Keratinocyte (primary cell): ENCODE measurements at regions not wholly inside any gene's neighbourhood (a gene's known extent, or its start where the extent isn't known, plus 50 kb on each side); places are given as distances from the start of the nearest gene placed in this dataset.

ENCODE experiments used
- DNase-seq: peaks from one replicate; pipeline ENCODE4 v3.0.0-alpha.2; 2011; ENCODE audit warnings: low read depth, missing footprints, low spot score
- FAIRE-seq: peaks from 2 replicates; lab custom pipeline; 2011; peaks lifted over from hg19 to GRCh38; lab: Jason Lieb, UNC
- H2AFZ ChIP-seq: 2 replicates; pipeline ENCODE4 v1.6.0; 2012; ENCODE audit warnings: low read length, control low read depth, inconsistent platforms; ENCODE audit not compliant: control insufficient read depth
- H3K27ac ChIP-seq: 2 replicates; pipeline ENCODE4 v1.5.1; 2011; ENCODE audit warnings: low read length; ENCODE audit not compliant: control insufficient read depth, insufficient read depth
- H3K27me3 ChIP-seq: 3 replicates; pipeline ENCODE4 v1.6.0; 2011; ENCODE audit warnings: low read length; ENCODE audit not compliant: control insufficient read depth, insufficient read depth; ENCODE audit errors: extremely low read depth
- H3K36me3 ChIP-seq, 2 experiments: 2 replicates in 1 of 2; 3 replicates in 1 of 2; pipeline ENCODE4 v1.5.1; 2011; ENCODE audit warnings: low read length in 2 of 2, mild to moderate bottlenecking in 1 of 2; ENCODE audit not compliant: control insufficient read depth in 2 of 2, insufficient read depth in 2 of 2; ENCODE audit errors: extremely low read depth in 1 of 2
- H3K4me1 ChIP-seq: 3 replicates; pipeline ENCODE4 v1.5.1; 2011; ENCODE audit warnings: low read length; ENCODE audit not compliant: control insufficient read depth, insufficient read depth; ENCODE audit errors: extremely low read depth
- H3K4me2 ChIP-seq: 3 replicates; pipeline ENCODE4 v1.6.0; 2011; ENCODE audit warnings: low read depth, low read length; ENCODE audit not compliant: control insufficient read depth, insufficient read depth; ENCODE audit errors: extremely low read depth
- H3K4me3 ChIP-seq, 3 experiments: fragments of 200-600 bp in 1 of 3; sonication (generic) in 1 of 3; 2 replicates in 2 of 3; 3 replicates in 1 of 3; pipeline ENCODE4 v1.5.1; 2011 to 2016; ENCODE audit warnings: low read length in 3 of 3, mild to moderate bottlenecking in 3 of 3, control low read depth in 2 of 3, inconsistent platforms in 1 of 3, low read depth in 1 of 3, mixed read lengths in 1 of 3, mixed run types in 1 of 3, moderate library complexity in 1 of 3; ENCODE audit not compliant: control insufficient read depth in 2 of 3, insufficient read depth in 2 of 3; ENCODE audit errors: extremely low read depth in 1 of 3
- H3K79me2 ChIP-seq: 2 replicates; pipeline ENCODE4 v1.6.0; 2012; ENCODE audit warnings: low read length; ENCODE audit not compliant: control insufficient read depth, insufficient read depth
- H3K9ac ChIP-seq: 3 replicates; pipeline ENCODE4 v1.6.0; 2011; ENCODE audit warnings: low read length; ENCODE audit not compliant: control insufficient read depth, insufficient read depth; ENCODE audit errors: extremely low read depth
- H3K9me1 ChIP-seq: 3 replicates; pipeline ENCODE4 v1.6.0; 2011; ENCODE audit warnings: low read length; ENCODE audit not compliant: control insufficient read depth, insufficient read depth; ENCODE audit errors: extremely low read depth
- H3K9me3 ChIP-seq: 2 replicates; pipeline ENCODE4 v1.5.1; 2012; ENCODE audit warnings: low read depth, low read length; ENCODE audit not compliant: control insufficient read depth
- H4K20me1 ChIP-seq: 3 replicates; pipeline ENCODE4 v1.6.0; 2011; ENCODE audit warnings: low read length; ENCODE audit not compliant: control insufficient read depth, insufficient read depth; ENCODE audit errors: extremely low read depth
- CTCF ChIP-seq, 3 experiments: IDR thresholded peaks in 1 of 3; conservative IDR thresholded peaks in 1 of 3; optimal IDR thresholded peaks in 1 of 3; 2 replicates in 2 of 3; 3 replicates in 1 of 3; pipeline versions ENCODE3 to v1.5.1; 2011; ENCODE audit warnings: low read length in 3 of 3, mild to moderate bottlenecking in 3 of 3, moderate library complexity in 2 of 3, control low read depth in 1 of 3, inconsistent platforms in 1 of 3; ENCODE audit not compliant: insufficient read depth in 2 of 3; ENCODE audit errors: extremely low read depth in 1 of 3
- EZH2 ChIP-seq: IDR thresholded peaks from one replicate; pipeline ENCODE4 v1.6.1; 2012; ENCODE audit warnings: inconsistent platforms, mild to moderate bottlenecking, low read length, moderate library complexity
- dilution Hi-C: fragments of 300-500 bp; cut with MboI; formaldehyde crosslinking; loops from one replicate; pipeline ENCODE4 v1.7.0; 2020; ENCODE audit warnings: low sequenced_read_pairs; ENCODE audit not compliant: extremely low pct_ligation_motif_present

- Histone ChIP-seq H3K4me2 (no peak overlapping the region), H3K9ac (no peak overlapping the region), H3K27me3 (no peaks in the 10 kb centered on the region), H3K4me3 (no peak overlapping the region), H3K9me1 (no peaks in the 10 kb centered on the region), H3K9me3 (no peaks in the 10 kb centered on the region), H3K27ac (no peak overlapping the region), H3K79me2 (no peaks in the 10 kb centered on the region), H3K4me1 (peaks cover 11% of the 10 kb centered on the region), H3K36me3 (no peaks in the 10 kb centered on the region), H2AFZ (no peak overlapping the region), H4K20me1 (no peaks in the 10 kb centered on the region)
- DNase-seq (no peak), FAIRE-seq (no peak)
- TF ChIP-seq EZH2: no peak
- no peak for TF ChIP-seq CTCF (optimal IDR thresholded peaks at IDR 0.05 in 1 of 3, IDR thresholded peaks at IDR 0.05 in 1 of 3, conservative IDR thresholded peaks at IDR 0.05 in 1 of 3; ENCODE audit: extremely low read depth in 1 of 3, insufficient read depth in 2 of 3, low read length in 3 of 3)
- dilution Hi-C loops: no loop called here
Measured at GRCh38 chr12:88314706-88315105, 172.6 kb downstream of the TMTC3 start.

- no peaks in the 10 kb centered on the region for H3K9me1 ChIP-seq
- DNase-seq: no peak
- dilution Hi-C loops: no loop called here
Measured at GRCh38 chr12:88318726-88319125, 176.6 kb downstream of the TMTC3 start.

More at GRCh38 chr12:88318726-88319125, 176.6 kb downstream of the TMTC3 start:
- FAIRE-seq: no peak
- H3K79me2 ChIP-seq: no peaks in the 10 kb centered on the region
- H3K36me3 ChIP-seq: no peaks in the 10 kb centered on the region
- TF ChIP-seq CTCF (optimal IDR thresholded peaks at IDR 0.05 in 1 of 3, IDR thresholded peaks at IDR 0.05 in 1 of 3, conservative IDR thresholded peaks at IDR 0.05 in 1 of 3; ENCODE audit: extremely low read depth in 1 of 3, insufficient read depth in 2 of 3, low read length in 3 of 3) (no peak), EZH2 (no peak)
- H3K4me3 ChIP-seq: no peak overlapping the region
- no peak overlapping the region for H2AFZ ChIP-seq
- H3K4me2 ChIP-seq: no peak overlapping the region
- H4K20me1 ChIP-seq: no peaks in the 10 kb centered on the region
- H3K9ac ChIP-seq: no peak overlapping the region
- no peaks in the 10 kb centered on the region for H3K27me3 ChIP-seq
- no peak overlapping the region for H3K27ac ChIP-seq
- no peaks in the 10 kb centered on the region for H3K4me1 ChIP-seq
- no peaks in the 10 kb centered on the region for H3K9me3 ChIP-seq
